H1 (cell line): ENCODE measurements at regions not wholly inside any gene's neighbourhood (a gene's known extent, or its start where the extent isn't known, plus 50 kb on each side); places are given as distances from the start of the nearest gene placed in this dataset.

Experiments used
- CTCF ChIA-PET: fragments of 300-600 bp; sonication (Branson Sonifier 250); formaldehyde crosslinking; loops from one replicate; lab custom pipeline; 2021; ENCODE audit not compliant: partially characterized antibody; lab: Charles Lee
- POLR2A ChIA-PET: fragments of 300-600 bp; sonication (Branson Sonifier 250); formaldehyde crosslinking; loops from one replicate; lab custom pipeline; 2021; ENCODE audit warnings: inconsistent platforms; ENCODE audit not compliant: partially characterized antibody; lab: Charles Lee
- DNase-seq, 2 experiments: peaks; one replicate each; pipeline versions ENCODE4 v3.0.0 to v3.0.0-alpha.2; 2010 to 2022; ENCODE audit warnings: low spot score in 2 of 2, low read depth in 1 of 2, mixed read lengths in 1 of 2
- FAIRE-seq: peaks from 2 replicates; lab custom pipeline; 2011; peaks lifted over from hg19 to GRCh38; lab: Jason Lieb, UNC
- H2AFZ ChIP-seq: 2 replicates; pipeline ENCODE4 v1.8.1; 2012; ENCODE audit warnings: low read length, inconsistent platforms
- H2AK5ac ChIP-seq: 2 replicates; pipeline ENCODE4 v1.6.1; 2013; ENCODE audit warnings: low read depth, low read length
- H2BK120ac ChIP-seq: replicated peaks from 2 replicates; pipeline ENCODE3; 2013; ENCODE audit warnings: low read depth, low read length, inconsistent platforms
- H2BK12ac ChIP-seq: 2 replicates; pipeline ENCODE4 v1.6.1; 2013; ENCODE audit warnings: low read depth, low read length
- H2BK15ac ChIP-seq: 2 replicates; pipeline ENCODE4 v1.6.1; 2013; ENCODE audit warnings: low read length
- H2BK20ac ChIP-seq: 2 replicates; pipeline ENCODE4 v1.6.1; 2013; ENCODE audit warnings: low read length
- H2BK5ac ChIP-seq: 2 replicates; pipeline ENCODE4 v1.6.1; 2013; ENCODE audit warnings: low read depth, low read length
- H3K14ac ChIP-seq: 2 replicates; pipeline ENCODE4 v1.6.1; 2013; ENCODE audit warnings: inconsistent platforms; ENCODE audit not compliant: insufficient read length
- H3K18ac ChIP-seq: 2 replicates; pipeline ENCODE4 v1.6.1; 2013; ENCODE audit warnings: low read length; ENCODE audit errors: extremely low read depth
- H3K23ac ChIP-seq: 2 replicates; pipeline ENCODE4 v1.6.1; 2013; ENCODE audit warnings: inconsistent platforms; ENCODE audit not compliant: insufficient read length
- H3K23me2 ChIP-seq: 2 replicates; pipeline ENCODE4 v1.6.1; 2013; ENCODE audit warnings: low read depth, low read length
- H3K27ac ChIP-seq: 2 replicates; pipeline ENCODE4 v1.6.1; 2011; ENCODE audit warnings: low read depth, low read length, inconsistent platforms
- H3K27me3 ChIP-seq, 4 experiments: replicated peaks in 1 of 4; 1 replicate in 1 of 4; 2 replicates in 3 of 4; pipeline versions ENCODE4 v1.6.1 to v1.8.1; 2011 to 2013; ENCODE audit warnings: low read length in 3 of 4, mild to moderate bottlenecking in 3 of 4, inconsistent platforms in 2 of 4, mixed read lengths in 2 of 4, moderate library complexity in 1 of 4; ENCODE audit not compliant: control insufficient read depth in 3 of 4, insufficient read depth in 3 of 4; ENCODE audit errors: extremely low read depth in 1 of 4
- H3K36me3 ChIP-seq, 4 experiments: 2 replicates each; pipeline versions ENCODE4 v1.6.1 to v1.8.1; 2011 to 2013; ENCODE audit warnings: mild to moderate bottlenecking in 4 of 4, low read length in 3 of 4, moderate library complexity in 2 of 4, control low read depth in 1 of 4, inconsistent platforms in 1 of 4; ENCODE audit not compliant: insufficient read depth in 4 of 4, control insufficient read depth in 2 of 4
- H3K4ac ChIP-seq: replicated peaks from 2 replicates; pipeline ENCODE3; 2013; ENCODE audit warnings: low read length, low read depth, mixed read lengths, inconsistent platforms; ENCODE audit not compliant: insufficient read length
- H3K4me1 ChIP-seq, 4 experiments: replicated peaks in 1 of 4; 1 replicate in 1 of 4; 2 replicates in 3 of 4; pipeline versions ENCODE4 v1.6.1 to v1.8.1; 2011 to 2013; ENCODE audit warnings: low read length in 3 of 4, inconsistent platforms in 2 of 4, mixed read lengths in 1 of 4; ENCODE audit not compliant: insufficient read depth in 4 of 4, control insufficient read depth in 3 of 4
- H3K4me2 ChIP-seq, 2 experiments: 2 replicates each; pipeline versions ENCODE4 v1.6.1 to v1.8.1; 2011 to 2013; ENCODE audit warnings: low read depth in 2 of 2, low read length in 2 of 2, control low read depth in 1 of 2, inconsistent platforms in 1 of 2, mild to moderate bottlenecking in 1 of 2; ENCODE audit not compliant: insufficient read depth in 1 of 2
- H3K4me3 ChIP-seq, 4 experiments: fragments of 200-600, 300-600 bp in 1 of 4; sonication (generic), shearing (Covaris generic), sonication (Bioruptor Twin) in 1 of 4; 2 replicates each; pipeline versions ENCODE4 v1.5.1 to v1.8.1; 2011 to 2016; ENCODE audit warnings: low read length in 4 of 4, low read depth in 3 of 4, control low read depth in 2 of 4, inconsistent platforms in 2 of 4, mild to moderate bottlenecking in 2 of 4, mixed read lengths in 1 of 4, moderate library complexity in 1 of 4; ENCODE audit not compliant: insufficient read depth in 2 of 4; ENCODE audit errors: extremely low read depth in 1 of 4
- H3K56ac ChIP-seq: replicated peaks from 2 replicates; pipeline ENCODE3; 2013; ENCODE audit warnings: low read depth, mild to moderate bottlenecking, mixed read lengths, low read length, inconsistent platforms; ENCODE audit not compliant: insufficient read length
- H3K79me1 ChIP-seq: 2 replicates; pipeline ENCODE4 v1.6.1; 2013; ENCODE audit warnings: low read depth, low read length, control low read depth
- H3K79me2 ChIP-seq, 2 experiments: 2 replicates each; pipeline versions ENCODE4 v1.6.1 to v1.8.1; 2012 to 2013; ENCODE audit warnings: low read length in 2 of 2, mild to moderate bottlenecking in 2 of 2, inconsistent platforms in 1 of 2; ENCODE audit not compliant: insufficient read depth in 2 of 2, control insufficient read depth in 1 of 2
- H3K9ac ChIP-seq, 4 experiments: replicated peaks in 1 of 4; 1 replicate in 1 of 4; 2 replicates in 3 of 4; pipeline versions ENCODE4 v1.6.1 to v1.8.1; 2011 to 2013; ENCODE audit warnings: low read depth in 3 of 4, low read length in 3 of 4, control low read depth in 2 of 4, mild to moderate bottlenecking in 2 of 4, moderate library complexity in 2 of 4, inconsistent platforms in 1 of 4; ENCODE audit errors: extremely low read depth in 1 of 4
- H3K9me3 ChIP-seq, 2 experiments: 2 replicates each; pipeline versions ENCODE4 v1.6.1 to v1.8.1; 2012 to 2013; ENCODE audit warnings: mild to moderate bottlenecking in 2 of 2, moderate library complexity in 2 of 2, control low read depth in 1 of 2, inconsistent platforms in 1 of 2, low read depth in 1 of 2, low read length in 1 of 2, mixed read lengths in 1 of 2; ENCODE audit not compliant: insufficient read depth in 2 of 2
- H4K20me1 ChIP-seq, 2 experiments: replicated peaks in 1 of 2; 2 replicates each; pipeline versions ENCODE3 to v1.8.1; 2011 to 2013; ENCODE audit warnings: inconsistent platforms in 2 of 2, low read length in 2 of 2, mild to moderate bottlenecking in 1 of 2; ENCODE audit not compliant: insufficient read depth in 2 of 2, control insufficient read depth in 1 of 2
- H4K5ac ChIP-seq: 2 replicates; pipeline ENCODE4 v1.6.1; 2013; ENCODE audit warnings: low read length, low read depth, mixed read lengths, inconsistent platforms; ENCODE audit not compliant: insufficient read length
- H4K8ac ChIP-seq: 2 replicates; pipeline ENCODE4 v1.8.0; 2013; ENCODE audit warnings: mild to moderate bottlenecking, moderate library complexity, low read length, inconsistent platforms; ENCODE audit not compliant: insufficient read depth; ENCODE audit errors: extremely low read depth
- H4K91ac ChIP-seq: replicated peaks from 2 replicates; pipeline ENCODE3; 2013; ENCODE audit warnings: low read length, mixed read lengths, inconsistent platforms; ENCODE audit not compliant: insufficient read length
- PHF8 ChIP-seq: fragments of 200-600 bp; sonication (generic); conservative IDR thresholded peaks from 2 replicates; pipeline ENCODE4 v1.7.1; 2012; ENCODE audit warnings: low read depth, mild to moderate bottlenecking, inconsistent platforms, low read length, moderate library complexity
- SRF ChIP-seq: IDR thresholded peaks from 2 replicates; pipeline ENCODE4 v1.6.1; 2011; ENCODE audit warnings: mild to moderate bottlenecking, low read depth, low read length, moderate library complexity
- TCF12 ChIP-seq: IDR thresholded peaks from 2 replicates; pipeline ENCODE4 v1.6.1; 2011; ENCODE audit warnings: low read depth, mild to moderate bottlenecking, low read length
- WGBS, 2 experiments: shearing (Covaris generic) in 1 of 2; methylation state at CpG; one replicate each; pipeline versions ENCODE4 v1.1.6 to v1.1.7; 2013 to 2015; ENCODE audit warnings: low lambda C conversion rate in 2 of 2, mixed read lengths in 2 of 2, inconsistent platforms in 1 of 2, low coverage in 1 of 2, missing lambda C conversion rate in 1 of 2; ENCODE audit not compliant: insufficient replicate concordance in 2 of 2, insufficient coverage in 1 of 2, insufficient read length in 1 of 2; ENCODE audit errors: extremely low coverage in 1 of 2, missing lambda C conversion rate in 1 of 2; 5-methylcytosine and 5-hydroxymethylcytosine counted together

DNA sequence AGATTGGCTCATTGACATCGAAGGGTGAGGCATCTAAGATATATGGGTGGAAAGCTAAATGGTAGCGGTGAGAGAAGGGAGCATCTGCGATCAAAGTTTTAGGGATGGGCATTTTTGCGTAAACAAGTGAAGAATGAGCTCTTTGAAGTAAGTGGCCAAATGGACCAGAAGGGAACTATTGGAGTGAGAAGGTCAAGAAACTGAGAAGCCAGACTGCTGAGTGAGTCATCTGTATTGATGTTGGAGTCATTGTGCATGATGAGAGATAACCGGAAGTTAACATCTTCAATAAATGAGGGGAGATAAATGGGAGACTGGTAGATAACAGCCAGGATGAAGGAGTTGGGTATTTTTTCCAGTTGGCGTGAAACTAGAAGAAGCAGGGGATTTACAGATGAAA lies 271.9 kb upstream of the PDE3A start:
- Histone ChIP-seq H2BK120ac (no peak overlapping the region), H2BK15ac (no peak overlapping the region), H3K79me2 (no peaks in the 10 kb centered on the region), H2AFZ (no peak overlapping the region), H4K5ac (no peak overlapping the region), H4K8ac (no peak overlapping the region), H3K36me3 (no peaks in the 10 kb centered on the region), H3K4me2 (no peak overlapping the region), H3K9ac (no peak overlapping the region), H3K14ac (no peak overlapping the region), H3K27ac (no peak overlapping the region), H3K9me3 (peaks cover 3 to 9% of the 10 kb centered on the region in 2 experiments; a peak in 2 of 4 replicates), H4K20me1 (no peaks in the 10 kb centered on the region), H3K27me3 (no peaks in the 10 kb centered on the region), H3K4me3 (no peak overlapping the region), H3K79me1 (no peaks in the 10 kb centered on the region), H3K23me2 (no peaks in the 10 kb centered on the region), H2BK5ac (no peak overlapping the region), H3K56ac (no peak overlapping the region), H3K18ac (no peak overlapping the region), H4K91ac (no peak overlapping the region), H2AK5ac (no peak overlapping the region), H2BK20ac (no peak overlapping the region), H2BK12ac (no peak overlapping the region), H3K4me1 (peaks cover 0 to 4% (median 0%) of the 10 kb centered on the region in 4 experiments; a peak in 2 of 7 replicates), H3K4ac (no peak overlapping the region), H3K23ac (no peak overlapping the region)
- WGBS, 2 experiments: 90% methylated on average over 6 of the region's 6 CpGs; no CpG with 5 or more reads in 1 of the 2 experiments
- DNase-seq: no peak
- FAIRE-seq: no peak
- ChIA-PET CTCF (interaction anchor here (0.5 to 1.4 kb wide), 2 partner anchors 13 to 749 kb away, joined by 3 to 5 read pairs; no protein-coding TSS in a partner anchor), POLR2A (no interaction called here)
- no peak for TF ChIP-seq PHF8
- TF ChIP-seq TCF12: no peak
- TF ChIP-seq SRF: no peak
